GM12878 (cell line): ENCODE measurements at regions not wholly inside any gene's neighbourhood (a gene's known extent, or its start where the extent isn't known, plus 50 kb on each side); places are given as distances from the start of the nearest gene placed in this dataset.

Experiments
- CBX5 ChIP-seq: sonication (generic); IDR thresholded peaks from 2 replicates; pipeline ENCODE4 v1.6.1; 2016; ENCODE audit warnings: low read depth, moderate library complexity, mild to moderate bottlenecking, inconsistent platforms
- CHD1 ChIP-seq: IDR thresholded peaks from 2 replicates; pipeline ENCODE4 v1.6.1; 2012; ENCODE audit warnings: low read depth, low read length, improper control_type of control experiment
- CTCF ChIP-seq, 3 experiments: IDR thresholded peaks in 2 of 3; conservative IDR thresholded peaks in 1 of 3; 2 replicates each; pipeline ENCODE4 v1.5.1; 2011; ENCODE audit warnings: low read depth in 3 of 3, low read length in 3 of 3, mild to moderate bottlenecking in 3 of 3, control low read depth in 2 of 3, moderate library complexity in 2 of 3, inconsistent platforms in 1 of 3, mixed read lengths in 1 of 3; ENCODE audit not compliant: control insufficient read depth in 2 of 3, insufficient read depth in 1 of 3; ENCODE audit errors: extremely low read depth in 1 of 3
- KLF5 ChIP-seq: fragments of 450-650 bp; IDR thresholded peaks from 2 replicates; pipeline ENCODE4 v1.6.1; 2014; ENCODE audit warnings: mild to moderate bottlenecking; ENCODE audit not compliant: partially characterized antibody
- NBN ChIP-seq: fragments of 450-650 bp; IDR thresholded peaks from 2 replicates; pipeline ENCODE4 v1.6.1; 2016
- NFXL1 ChIP-seq: fragments of 450-650 bp; IDR thresholded peaks from 2 replicates; pipeline ENCODE4 v1.6.1; 2017; ENCODE audit warnings: antibody characterized with exemption, mild to moderate bottlenecking, borderline replicate concordance
- RELB ChIP-seq: fragments of 450-650 bp; IDR thresholded peaks from 2 replicates; pipeline ENCODE4 v1.6.1; 2017; ENCODE audit warnings: low read depth, mild to moderate bottlenecking, moderate library complexity
- SPI1 ChIP-seq: IDR thresholded peaks from 2 replicates; pipeline ENCODE4 v1.6.1; 2011; ENCODE audit warnings: low read depth, mild to moderate bottlenecking, low read length, moderate library complexity, borderline replicate concordance; ENCODE audit not compliant: insufficient read depth
- TARDBP ChIP-seq: IDR thresholded peaks from 2 replicates; pipeline ENCODE4 v1.6.1; 2016; ENCODE audit warnings: borderline replicate concordance
- TF ChIP-seq, protein P1 (sequence below): fragments of 450-650 bp; formaldehyde crosslinking; IDR thresholded peaks from 2 replicates; pipeline ENCODE4 v1.4.0; 2020; ENCODE audit warnings: mild to moderate bottlenecking, moderate library complexity
- TF ChIP-seq, protein P2 (sequence below): fragments of 450-650 bp; IDR thresholded peaks from 2 replicates; pipeline ENCODE4 v1.6.1; 2017; ENCODE audit warnings: mild to moderate bottlenecking, moderate library complexity

DNA sequence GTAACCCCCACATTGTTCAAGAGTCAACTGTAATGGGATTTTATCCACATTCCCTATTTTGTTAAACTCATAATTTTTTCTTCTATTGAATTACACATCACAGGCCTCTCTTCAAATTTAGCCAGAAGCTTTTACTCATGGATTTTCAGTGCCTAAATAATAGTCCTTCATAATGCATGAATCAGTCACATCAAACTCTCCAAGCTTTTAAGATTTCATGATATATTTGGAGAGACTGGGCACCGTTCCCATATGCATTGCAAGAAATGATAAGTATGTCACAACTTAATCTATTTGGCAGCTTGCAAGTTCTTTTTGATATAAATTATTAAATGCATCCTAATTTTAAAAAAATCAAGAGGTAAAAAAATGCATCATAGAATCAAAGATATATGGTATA, 465.9 kb downstream of the DMAC1 start (continued):
- TF ChIP-seq, protein P1, sequence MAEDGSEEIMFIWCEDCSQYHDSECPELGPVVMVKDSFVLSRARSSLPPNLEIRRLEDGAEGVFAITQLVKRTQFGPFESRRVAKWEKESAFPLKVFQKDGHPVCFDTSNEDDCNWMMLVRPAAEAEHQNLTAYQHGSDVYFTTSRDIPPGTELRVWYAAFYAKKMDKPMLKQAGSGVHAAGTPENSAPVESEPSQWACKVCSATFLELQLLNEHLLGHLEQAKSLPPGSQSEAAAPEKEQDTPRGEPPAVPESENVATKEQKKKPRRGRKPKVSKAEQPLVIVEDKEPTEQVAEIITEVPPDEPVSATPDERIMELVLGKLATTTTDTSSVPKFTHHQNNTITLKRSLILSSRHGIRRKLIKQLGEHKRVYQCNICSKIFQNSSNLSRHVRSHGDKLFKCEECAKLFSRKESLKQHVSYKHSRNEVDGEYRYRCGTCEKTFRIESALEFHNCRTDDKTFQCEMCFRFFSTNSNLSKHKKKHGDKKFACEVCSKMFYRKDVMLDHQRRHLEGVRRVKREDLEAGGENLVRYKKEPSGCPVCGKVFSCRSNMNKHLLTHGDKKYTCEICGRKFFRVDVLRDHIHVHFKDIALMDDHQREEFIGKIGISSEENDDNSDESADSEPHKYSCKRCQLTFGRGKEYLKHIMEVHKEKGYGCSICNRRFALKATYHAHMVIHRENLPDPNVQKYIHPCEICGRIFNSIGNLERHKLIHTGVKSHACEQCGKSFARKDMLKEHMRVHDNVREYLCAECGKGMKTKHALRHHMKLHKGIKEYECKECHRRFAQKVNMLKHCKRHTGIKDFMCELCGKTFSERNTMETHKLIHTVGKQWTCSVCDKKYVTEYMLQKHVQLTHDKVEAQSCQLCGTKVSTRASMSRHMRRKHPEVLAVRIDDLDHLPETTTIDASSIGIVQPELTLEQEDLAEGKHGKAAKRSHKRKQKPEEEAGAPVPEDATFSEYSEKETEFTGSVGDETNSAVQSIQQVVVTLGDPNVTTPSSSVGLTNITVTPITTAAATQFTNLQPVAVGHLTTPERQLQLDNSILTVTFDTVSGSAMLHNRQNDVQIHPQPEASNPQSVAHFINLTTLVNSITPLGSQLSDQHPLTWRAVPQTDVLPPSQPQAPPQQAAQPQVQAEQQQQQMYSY (CRISPR knock-in tag), result no peak
- TF ChIP-seq, protein P2, sequence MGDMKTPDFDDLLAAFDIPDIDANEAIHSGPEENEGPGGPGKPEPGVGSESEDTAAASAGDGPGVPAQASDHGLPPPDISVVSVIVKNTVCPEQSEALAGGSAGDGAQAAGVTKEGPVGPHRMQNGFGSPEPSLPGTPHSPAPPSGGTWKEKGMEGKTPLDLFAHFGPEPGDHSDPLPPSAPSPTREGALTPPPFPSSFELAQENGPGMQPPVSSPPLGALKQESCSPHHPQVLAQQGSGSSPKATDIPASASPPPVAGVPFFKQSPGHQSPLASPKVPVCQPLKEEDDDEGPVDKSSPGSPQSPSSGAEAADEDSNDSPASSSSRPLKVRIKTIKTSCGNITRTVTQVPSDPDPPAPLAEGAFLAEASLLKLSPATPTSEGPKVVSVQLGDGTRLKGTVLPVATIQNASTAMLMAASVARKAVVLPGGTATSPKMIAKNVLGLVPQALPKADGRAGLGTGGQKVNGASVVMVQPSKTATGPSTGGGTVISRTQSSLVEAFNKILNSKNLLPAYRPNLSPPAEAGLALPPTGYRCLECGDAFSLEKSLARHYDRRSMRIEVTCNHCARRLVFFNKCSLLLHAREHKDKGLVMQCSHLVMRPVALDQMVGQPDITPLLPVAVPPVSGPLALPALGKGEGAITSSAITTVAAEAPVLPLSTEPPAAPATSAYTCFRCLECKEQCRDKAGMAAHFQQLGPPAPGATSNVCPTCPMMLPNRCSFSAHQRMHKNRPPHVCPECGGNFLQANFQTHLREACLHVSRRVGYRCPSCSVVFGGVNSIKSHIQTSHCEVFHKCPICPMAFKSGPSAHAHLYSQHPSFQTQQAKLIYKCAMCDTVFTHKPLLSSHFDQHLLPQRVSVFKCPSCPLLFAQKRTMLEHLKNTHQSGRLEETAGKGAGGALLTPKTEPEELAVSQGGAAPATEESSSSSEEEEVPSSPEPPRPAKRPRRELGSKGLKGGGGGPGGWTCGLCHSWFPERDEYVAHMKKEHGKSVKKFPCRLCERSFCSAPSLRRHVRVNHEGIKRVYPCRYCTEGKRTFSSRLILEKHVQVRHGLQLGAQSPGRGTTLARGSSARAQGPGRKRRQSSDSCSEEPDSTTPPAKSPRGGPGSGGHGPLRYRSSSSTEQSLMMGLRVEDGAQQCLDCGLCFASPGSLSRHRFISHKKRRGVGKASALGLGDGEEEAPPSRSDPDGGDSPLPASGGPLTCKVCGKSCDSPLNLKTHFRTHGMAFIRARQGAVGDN, result no peak
- no peak for TF ChIP-seq KLF5
- no peak for TF ChIP-seq CBX5
- TF ChIP-seq SPI1, result no peak
- TF ChIP-seq NFXL1, result no peak
- TF ChIP-seq CTCF (IDR thresholded peaks at IDR 0.05 in 2 of 3, conservative IDR thresholded peaks at IDR 0.05 in 1 of 3; ENCODE audit: control insufficient read depth in 2 of 3, extremely low read depth in 1 of 3, insufficient read depth in 1 of 3, low read depth in 3 of 3, low read length in 3 of 3), result no peak
- TF ChIP-seq RELB, result no peak
- TF ChIP-seq TARDBP, result no peak
- no peak for TF ChIP-seq NBN
- TF ChIP-seq CHD1, result no peak
